ENCODE measurements at regions not wholly inside any gene's neighbourhood (a gene's known extent, or its start where the extent isn't known, plus 50 kb on each side); places are given as distances from the start of the nearest gene placed in this dataset.

DNA sequence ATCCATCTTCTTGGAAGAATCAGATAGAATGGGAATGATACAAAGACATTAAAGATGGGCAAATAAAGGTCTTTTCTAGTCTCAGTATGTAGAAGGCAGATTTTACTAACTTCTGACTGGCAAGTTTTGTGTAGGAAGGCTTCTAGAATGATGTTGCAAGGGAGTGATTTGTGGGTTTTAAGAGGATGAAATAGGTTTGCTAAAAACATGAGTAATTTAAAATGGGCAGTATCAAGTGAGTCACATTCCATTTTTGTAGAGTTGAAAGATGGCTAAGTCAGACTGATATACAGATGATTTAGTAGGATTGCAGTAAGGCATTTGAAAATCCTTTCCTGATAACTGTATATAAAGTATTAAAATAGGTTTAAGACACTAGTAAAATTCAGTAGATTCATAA, 777.4 kb downstream of the SORCS1 start:
- ATAC-seq, result no peak
- no peaks in the 10 kb centered on the region for H3K27me3 ChIP-seq (ENCODE audit: control insufficient read depth, insufficient read depth, low read length)
- H3K9me3 ChIP-seq (ENCODE audit: control insufficient read depth, insufficient read depth, low read depth, low read length), result no peaks in the 10 kb centered on the region
- no peak overlapping the region for H3K27ac ChIP-seq (ENCODE audit: low read length)
- DNase-seq (ENCODE audit: low read depth, low spot score), result no peak
- no peaks in the 10 kb centered on the region for H3K36me3 ChIP-seq (ENCODE audit: control insufficient read depth, insufficient read depth, low read length)
- intact Hi-C loops (cut with micrococcal nuclease; ENCODE audit: unreplicated experiment), result no loop called here
- BruUV-seq (replicated peaks), result no TSS peak
- H3K4me1 ChIP-seq (ENCODE audit: control insufficient read depth, insufficient read depth, low read length), result no peaks in the 10 kb centered on the region
- H3K4me3 ChIP-seq (ENCODE audit: low read depth in 2 of 2, low read length in 2 of 2), result no peak overlapping the region
- in situ Hi-C loops (cut with HindIII; ENCODE audit: low pct_unique_long_range_greater_than_20kb, low sequenced_read_pairs), result no loop called here
- ChIA-PET CTCF (no interaction called here), POLR2A (no interaction called here)
- TF ChIP-seq SIN3A (IDR thresholded peaks at IDR 0.05; ENCODE audit: borderline replicate concordance, insufficient read depth, low read depth, low read length) (no peak), TCF7L2 (IDR thresholded peaks at IDR 0.05; ENCODE audit: low read depth, low read length) (no peak), POLR2AphosphoS5 (IDR thresholded peaks at IDR 0.05; ENCODE audit: low read depth, low read length) (no peak)
- TF ChIP-seq, protein P1, sequence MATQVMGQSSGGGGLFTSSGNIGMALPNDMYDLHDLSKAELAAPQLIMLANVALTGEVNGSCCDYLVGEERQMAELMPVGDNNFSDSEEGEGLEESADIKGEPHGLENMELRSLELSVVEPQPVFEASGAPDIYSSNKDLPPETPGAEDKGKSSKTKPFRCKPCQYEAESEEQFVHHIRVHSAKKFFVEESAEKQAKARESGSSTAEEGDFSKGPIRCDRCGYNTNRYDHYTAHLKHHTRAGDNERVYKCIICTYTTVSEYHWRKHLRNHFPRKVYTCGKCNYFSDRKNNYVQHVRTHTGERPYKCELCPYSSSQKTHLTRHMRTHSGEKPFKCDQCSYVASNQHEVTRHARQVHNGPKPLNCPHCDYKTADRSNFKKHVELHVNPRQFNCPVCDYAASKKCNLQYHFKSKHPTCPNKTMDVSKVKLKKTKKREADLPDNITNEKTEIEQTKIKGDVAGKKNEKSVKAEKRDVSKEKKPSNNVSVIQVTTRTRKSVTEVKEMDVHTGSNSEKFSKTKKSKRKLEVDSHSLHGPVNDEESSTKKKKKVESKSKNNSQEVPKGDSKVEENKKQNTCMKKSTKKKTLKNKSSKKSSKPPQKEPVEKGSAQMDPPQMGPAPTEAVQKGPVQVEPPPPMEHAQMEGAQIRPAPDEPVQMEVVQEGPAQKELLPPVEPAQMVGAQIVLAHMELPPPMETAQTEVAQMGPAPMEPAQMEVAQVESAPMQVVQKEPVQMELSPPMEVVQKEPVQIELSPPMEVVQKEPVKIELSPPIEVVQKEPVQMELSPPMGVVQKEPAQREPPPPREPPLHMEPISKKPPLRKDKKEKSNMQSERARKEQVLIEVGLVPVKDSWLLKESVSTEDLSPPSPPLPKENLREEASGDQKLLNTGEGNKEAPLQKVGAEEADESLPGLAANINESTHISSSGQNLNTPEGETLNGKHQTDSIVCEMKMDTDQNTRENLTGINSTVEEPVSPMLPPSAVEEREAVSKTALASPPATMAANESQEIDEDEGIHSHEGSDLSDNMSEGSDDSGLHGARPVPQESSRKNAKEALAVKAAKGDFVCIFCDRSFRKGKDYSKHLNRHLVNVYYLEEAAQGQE (IDR thresholded peaks at IDR 0.05; ENCODE audit: insufficient read depth in 1 of 2, low read depth in 2 of 2, low read length in 1 of 2), result no peak
- TF ChIP-seq, protein P2, sequence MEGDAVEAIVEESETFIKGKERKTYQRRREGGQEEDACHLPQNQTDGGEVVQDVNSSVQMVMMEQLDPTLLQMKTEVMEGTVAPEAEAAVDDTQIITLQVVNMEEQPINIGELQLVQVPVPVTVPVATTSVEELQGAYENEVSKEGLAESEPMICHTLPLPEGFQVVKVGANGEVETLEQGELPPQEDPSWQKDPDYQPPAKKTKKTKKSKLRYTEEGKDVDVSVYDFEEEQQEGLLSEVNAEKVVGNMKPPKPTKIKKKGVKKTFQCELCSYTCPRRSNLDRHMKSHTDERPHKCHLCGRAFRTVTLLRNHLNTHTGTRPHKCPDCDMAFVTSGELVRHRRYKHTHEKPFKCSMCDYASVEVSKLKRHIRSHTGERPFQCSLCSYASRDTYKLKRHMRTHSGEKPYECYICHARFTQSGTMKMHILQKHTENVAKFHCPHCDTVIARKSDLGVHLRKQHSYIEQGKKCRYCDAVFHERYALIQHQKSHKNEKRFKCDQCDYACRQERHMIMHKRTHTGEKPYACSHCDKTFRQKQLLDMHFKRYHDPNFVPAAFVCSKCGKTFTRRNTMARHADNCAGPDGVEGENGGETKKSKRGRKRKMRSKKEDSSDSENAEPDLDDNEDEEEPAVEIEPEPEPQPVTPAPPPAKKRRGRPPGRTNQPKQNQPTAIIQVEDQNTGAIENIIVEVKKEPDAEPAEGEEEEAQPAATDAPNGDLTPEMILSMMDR (IDR thresholded peaks at IDR 0.05), result no peak

DNA sequence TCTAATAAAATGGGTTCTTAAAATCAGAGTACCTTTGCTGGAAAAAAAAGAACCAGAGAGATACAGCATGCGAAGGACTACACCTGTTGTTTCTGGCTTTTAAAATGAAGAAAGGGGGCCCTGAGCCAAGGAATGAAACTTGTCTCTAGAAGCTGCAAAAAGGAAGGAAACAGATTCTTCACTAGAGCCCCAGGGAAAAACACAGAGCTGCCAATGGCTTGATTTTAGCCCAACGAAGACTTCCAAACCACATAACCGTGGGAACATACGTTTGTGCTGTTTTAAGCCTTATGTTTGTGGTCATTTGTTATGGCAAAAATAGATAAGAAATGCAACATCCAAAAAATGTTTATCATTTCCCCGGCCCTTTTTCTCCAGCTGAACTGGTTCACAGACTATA, 780.0 kb downstream of the SORCS1 start:
- Histone ChIP-seq H3K4me3 (ENCODE audit: low read depth in 2 of 2, low read length in 2 of 2) (no peak overlapping the region), H3K27ac (ENCODE audit: low read length) (no peak overlapping the region), H3K9me3 (ENCODE audit: control insufficient read depth, insufficient read depth, low read depth, low read length) (no peaks in the 10 kb centered on the region), H3K27me3 (ENCODE audit: control insufficient read depth, insufficient read depth, low read length) (no peaks in the 10 kb centered on the region), H3K36me3 (ENCODE audit: control insufficient read depth, insufficient read depth, low read length) (no peaks in the 10 kb centered on the region), H3K4me1 (ENCODE audit: control insufficient read depth, insufficient read depth, low read length) (no peaks in the 10 kb centered on the region)
- ATAC-seq (no peak), DNase-seq (ENCODE audit: low read depth, low spot score) (no peak)
- in situ Hi-C loops (cut with HindIII; ENCODE audit: low pct_unique_long_range_greater_than_20kb, low sequenced_read_pairs), result no loop called here
- no peak for TF ChIP-seq POLR2AphosphoS5 (IDR thresholded peaks at IDR 0.05; ENCODE audit: low read depth, low read length)
- no peak for TF ChIP-seq SIN3A (IDR thresholded peaks at IDR 0.05; ENCODE audit: borderline replicate concordance, insufficient read depth, low read depth, low read length)
- TF ChIP-seq, protein P1 (IDR thresholded peaks at IDR 0.05; ENCODE audit: insufficient read depth in 1 of 2, low read depth in 2 of 2, low read length in 1 of 2), result no peak
- TF ChIP-seq TCF7L2 (IDR thresholded peaks at IDR 0.05; ENCODE audit: low read depth, low read length), result no peak
- TF ChIP-seq, protein P2 (IDR thresholded peaks at IDR 0.05), result no peak
- CTCF ChIA-PET, result no interaction called here
- intact Hi-C loops (cut with micrococcal nuclease; ENCODE audit: unreplicated experiment), result no loop called here
- POLR2A ChIA-PET, result no interaction called here
- no TSS peak for BruUV-seq (replicated peaks)

All from Panc1 (cell line).